Panc1 (cell line): ENCODE measurements at regions not wholly inside any gene's neighbourhood (a gene's known extent, or its start where the extent isn't known, plus 50 kb on each side); places are given as distances from the start of the nearest gene placed in this dataset.

Experiments used
- POLR2AphosphoS5 ChIP-seq: IDR thresholded peaks from 2 replicates; pipeline ENCODE4 v1.6.1; 2012; ENCODE audit warnings: mild to moderate bottlenecking, low read depth, low read length, moderate library complexity
- REST ChIP-seq, 2 experiments: IDR thresholded peaks; 2 replicates each; pipeline ENCODE4 v1.6.1; 2011 to 2012; ENCODE audit warnings: low read depth in 2 of 2, control low read depth in 1 of 2, low read length in 1 of 2, mild to moderate bottlenecking in 1 of 2, moderate library complexity in 1 of 2; ENCODE audit not compliant: insufficient read depth in 1 of 2
- TCF7L2 ChIP-seq: IDR thresholded peaks from 2 replicates; pipeline ENCODE4 v1.6.1; 2011; ENCODE audit warnings: mild to moderate bottlenecking, low read depth, low read length, inconsistent platforms
- TF ChIP-seq, protein P1 (sequence below): fragments of 450-650 bp; IDR thresholded peaks from 2 replicates; pipeline ENCODE4 v1.5.1; 2017; ENCODE audit warnings: mild to moderate bottlenecking

GRCh38 chr4:141486375-141486997 is 149.9 kb upstream of the IL15 start:
- no peak for TF ChIP-seq POLR2AphosphoS5
- TF ChIP-seq, protein P1, sequence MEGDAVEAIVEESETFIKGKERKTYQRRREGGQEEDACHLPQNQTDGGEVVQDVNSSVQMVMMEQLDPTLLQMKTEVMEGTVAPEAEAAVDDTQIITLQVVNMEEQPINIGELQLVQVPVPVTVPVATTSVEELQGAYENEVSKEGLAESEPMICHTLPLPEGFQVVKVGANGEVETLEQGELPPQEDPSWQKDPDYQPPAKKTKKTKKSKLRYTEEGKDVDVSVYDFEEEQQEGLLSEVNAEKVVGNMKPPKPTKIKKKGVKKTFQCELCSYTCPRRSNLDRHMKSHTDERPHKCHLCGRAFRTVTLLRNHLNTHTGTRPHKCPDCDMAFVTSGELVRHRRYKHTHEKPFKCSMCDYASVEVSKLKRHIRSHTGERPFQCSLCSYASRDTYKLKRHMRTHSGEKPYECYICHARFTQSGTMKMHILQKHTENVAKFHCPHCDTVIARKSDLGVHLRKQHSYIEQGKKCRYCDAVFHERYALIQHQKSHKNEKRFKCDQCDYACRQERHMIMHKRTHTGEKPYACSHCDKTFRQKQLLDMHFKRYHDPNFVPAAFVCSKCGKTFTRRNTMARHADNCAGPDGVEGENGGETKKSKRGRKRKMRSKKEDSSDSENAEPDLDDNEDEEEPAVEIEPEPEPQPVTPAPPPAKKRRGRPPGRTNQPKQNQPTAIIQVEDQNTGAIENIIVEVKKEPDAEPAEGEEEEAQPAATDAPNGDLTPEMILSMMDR: no peak
- TF ChIP-seq TCF7L2: no peak
- TF ChIP-seq REST (IDR thresholded peaks at IDR 0.05; ENCODE audit: insufficient read depth in 1 of 2, low read depth in 2 of 2, low read length in 1 of 2): no peak
